ENCODE measurements at regions not wholly inside any gene's neighbourhood (a gene's known extent, or its start where the extent isn't known, plus 50 kb on each side); places are given as distances from the start of the nearest gene placed in this dataset.

GRCh38 chr2:16840496-16841172 lies 175.0 kb upstream of the CYRIA start:
- ChIA-PET CTCF (no interaction called here), POLR2A (no interaction called here)
- TF ChIP-seq, protein P1, sequence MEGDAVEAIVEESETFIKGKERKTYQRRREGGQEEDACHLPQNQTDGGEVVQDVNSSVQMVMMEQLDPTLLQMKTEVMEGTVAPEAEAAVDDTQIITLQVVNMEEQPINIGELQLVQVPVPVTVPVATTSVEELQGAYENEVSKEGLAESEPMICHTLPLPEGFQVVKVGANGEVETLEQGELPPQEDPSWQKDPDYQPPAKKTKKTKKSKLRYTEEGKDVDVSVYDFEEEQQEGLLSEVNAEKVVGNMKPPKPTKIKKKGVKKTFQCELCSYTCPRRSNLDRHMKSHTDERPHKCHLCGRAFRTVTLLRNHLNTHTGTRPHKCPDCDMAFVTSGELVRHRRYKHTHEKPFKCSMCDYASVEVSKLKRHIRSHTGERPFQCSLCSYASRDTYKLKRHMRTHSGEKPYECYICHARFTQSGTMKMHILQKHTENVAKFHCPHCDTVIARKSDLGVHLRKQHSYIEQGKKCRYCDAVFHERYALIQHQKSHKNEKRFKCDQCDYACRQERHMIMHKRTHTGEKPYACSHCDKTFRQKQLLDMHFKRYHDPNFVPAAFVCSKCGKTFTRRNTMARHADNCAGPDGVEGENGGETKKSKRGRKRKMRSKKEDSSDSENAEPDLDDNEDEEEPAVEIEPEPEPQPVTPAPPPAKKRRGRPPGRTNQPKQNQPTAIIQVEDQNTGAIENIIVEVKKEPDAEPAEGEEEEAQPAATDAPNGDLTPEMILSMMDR (IDR thresholded peaks at IDR 0.05; ENCODE audit: control extremely low read depth, extremely low read depth, low read depth, missing control alignments), result no peak
- DNase-seq (ENCODE audit: extremely low spot score), result no peak

GRCh38 chr2:16832910-16833309 lies 167.3 kb upstream of the CYRIA start:
- no peak for DNase-seq (ENCODE audit: extremely low spot score)
- CTCF ChIA-PET, result no interaction called here
- POLR2A ChIA-PET, result no interaction called here
- TF ChIP-seq, protein P1 (IDR thresholded peaks at IDR 0.05; ENCODE audit: control extremely low read depth, extremely low read depth, low read depth, missing control alignments), result no peak

DNA sequence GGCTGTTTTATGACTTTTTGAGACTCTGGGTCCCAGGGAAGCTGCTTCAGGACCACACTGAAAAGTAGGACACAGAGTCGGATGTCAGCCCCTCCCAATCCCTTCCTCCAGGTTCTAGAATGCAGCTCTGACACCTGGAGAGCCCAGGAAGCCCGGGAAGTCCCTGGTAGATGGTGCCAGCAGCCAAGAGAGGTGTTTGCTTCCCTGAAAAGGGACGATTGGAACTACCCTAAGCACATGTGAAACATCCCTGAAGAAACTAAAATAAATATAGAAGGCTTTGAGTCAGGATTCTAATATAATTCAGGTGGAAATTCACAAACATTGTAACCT lies 163.2 kb upstream of the CYRIA start:
- ChIA-PET POLR2A (no interaction called here), CTCF (no interaction called here)
- TF ChIP-seq, protein P1 (IDR thresholded peaks at IDR 0.05; ENCODE audit: control extremely low read depth, extremely low read depth, low read depth, missing control alignments), result no peak
- DNase-seq (ENCODE audit: extremely low spot score), result no peak

DNA sequence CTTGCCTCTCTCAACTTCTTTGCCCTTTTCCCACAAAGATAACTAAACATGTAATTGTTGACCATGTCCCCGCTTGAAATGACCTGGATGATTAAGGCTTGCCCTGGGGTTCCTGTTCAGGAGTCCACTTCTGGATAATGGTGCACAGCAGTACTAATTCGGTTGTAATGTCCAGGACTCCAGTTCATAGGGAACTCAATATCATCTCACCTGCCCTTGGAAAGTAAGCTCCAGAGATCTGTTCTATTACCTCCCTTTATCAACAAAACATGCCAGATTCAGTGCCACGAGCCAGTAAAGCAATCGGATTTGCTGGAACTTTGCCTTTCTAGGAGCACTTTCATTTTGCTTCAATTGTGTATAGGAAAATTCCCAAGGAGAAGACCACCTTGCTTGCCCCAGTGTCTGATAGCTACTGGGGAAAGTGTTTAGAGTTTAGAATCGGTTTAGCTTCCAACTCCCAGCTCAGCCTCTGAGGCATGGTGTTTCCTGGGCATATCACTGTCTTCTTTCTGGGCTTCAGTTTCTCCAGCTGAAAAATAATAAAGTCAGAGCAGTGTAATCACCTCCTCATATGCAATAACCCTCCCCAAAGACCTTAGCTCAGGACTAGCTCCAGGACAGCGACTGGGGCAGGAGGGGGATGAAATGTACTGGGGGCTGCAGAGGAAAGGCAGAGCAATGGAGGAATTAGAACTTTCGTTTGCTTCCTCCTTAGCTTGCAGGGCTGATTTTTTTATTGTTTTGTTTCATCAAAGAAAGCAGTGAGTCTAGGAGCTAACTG lies 162.6 kb upstream of the CYRIA start:
- ChIA-PET POLR2A (no interaction called here), CTCF (no interaction called here)
- TF ChIP-seq, protein P1 (IDR thresholded peaks at IDR 0.05; ENCODE audit: control extremely low read depth, extremely low read depth, low read depth, missing control alignments), result no peak
- DNase-seq (ENCODE audit: extremely low spot score), result no peak

DNA sequence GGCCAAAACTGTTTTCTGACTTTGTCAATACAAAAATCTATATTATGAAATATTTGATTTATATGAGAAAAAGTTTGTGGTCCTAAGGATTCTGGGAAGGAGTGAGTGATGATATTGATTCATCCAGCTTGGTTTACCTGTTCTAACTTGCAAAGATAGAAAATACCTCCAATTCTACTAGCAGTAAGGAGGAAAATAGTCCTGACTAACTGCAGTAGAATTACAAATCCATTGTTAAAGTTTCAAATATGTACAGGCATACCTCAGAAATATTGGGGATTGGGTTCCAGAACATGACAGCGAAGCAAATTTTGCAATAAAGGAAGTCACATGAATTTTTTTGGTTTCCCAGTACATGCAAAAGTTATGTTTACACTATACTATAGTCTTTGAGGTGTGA lies 158.8 kb upstream of the CYRIA start:
- ChIA-PET POLR2A (no interaction called here), CTCF (no interaction called here)

GRCh38 chr2:16821692-16822091 lies 156.1 kb upstream of the CYRIA start:
- no peak for DNase-seq (ENCODE audit: extremely low spot score)
- TF ChIP-seq, protein P1 (IDR thresholded peaks at IDR 0.05; ENCODE audit: control extremely low read depth, extremely low read depth, low read depth, missing control alignments), result no peak
- ChIA-PET CTCF (interaction anchor here (1.0 kb wide), 1 partner anchor 11 kb away, joined by 4 read pairs; no protein-coding TSS in a partner anchor), POLR2A (no interaction called here)

More for the DNA sequence above, 158.8 kb upstream of the CYRIA start:
- TF ChIP-seq, protein P1 (IDR thresholded peaks at IDR 0.05; ENCODE audit: control extremely low read depth, extremely low read depth, low read depth, missing control alignments), result no peak
- no peak for DNase-seq (ENCODE audit: extremely low spot score)

All from GM10248 (cell line).